Neural cell (in vitro differentiated cells): ENCODE measurements at regions not wholly inside any gene's neighbourhood (a gene's known extent, or its start where the extent isn't known, plus 50 kb on each side); places are given as distances from the start of the nearest gene placed in this dataset.

Source experiments
- H2AFZ ChIP-seq: fragments of 200-600, 300-800 bp; sonication (generic), shearing (Covaris generic); 2 replicates; pipeline ENCODE4 v1.6.0; 2014; ENCODE audit warnings: low read depth, mild to moderate bottlenecking, antibody characterized with exemption, low read length, moderate library complexity
- H3F3A ChIP-seq: fragments of 200-600 bp; shearing (Covaris generic); 2 replicates; pipeline ENCODE4 v1.6.1; 2016; ENCODE audit warnings: mild to moderate bottlenecking, moderate library complexity, mixed read lengths, antibody characterized with exemption, low read length; ENCODE audit not compliant: insufficient read depth, poor library complexity, severe bottlenecking
- H3K27ac ChIP-seq: fragments of 200-600, 300-800 bp; sonication (generic), shearing (Covaris generic); 2 replicates; pipeline ENCODE4 v1.5.1; 2014; ENCODE audit warnings: mild to moderate bottlenecking, low read length, moderate library complexity
- H3K27me3 ChIP-seq: fragments of 300-800, 200-600 bp; sonication (generic), shearing (Covaris generic); 2 replicates; pipeline ENCODE4 v1.6.0; 2014; ENCODE audit warnings: mild to moderate bottlenecking, low read depth, low read length, moderate library complexity; ENCODE audit not compliant: insufficient read depth
- H3K36me3 ChIP-seq: fragments of 300-800, 200-600 bp; sonication (generic), shearing (Covaris generic); 2 replicates; pipeline ENCODE4 v1.5.1; 2014; ENCODE audit warnings: mild to moderate bottlenecking, antibody characterized with exemption, low read length, moderate library complexity; ENCODE audit not compliant: insufficient read depth
- H3K4me2 ChIP-seq: fragments of 300-800, 200-600 bp; sonication (generic), shearing (Covaris generic); 2 replicates; pipeline ENCODE4 v1.6.0; 2014; ENCODE audit warnings: mild to moderate bottlenecking, low read length
- H3K4me3 ChIP-seq: fragments of 300-800, 200-600 bp; sonication (generic), shearing (Covaris generic); 2 replicates; pipeline ENCODE4 v1.5.1; 2014; ENCODE audit warnings: mild to moderate bottlenecking, low read length, moderate library complexity
- H3K79me2 ChIP-seq: fragments of 200-600 bp; shearing (Covaris generic); replicated peaks from 2 replicates; pipeline ENCODE4 v1.6.0; 2014; ENCODE audit warnings: mild to moderate bottlenecking, low read length, moderate library complexity; ENCODE audit not compliant: insufficient read depth
- H3K9ac ChIP-seq: fragments of 300-800, 200-600 bp; sonication (generic), shearing (Covaris generic); 2 replicates; pipeline ENCODE4 v1.6.1; 2016; ENCODE audit warnings: mild to moderate bottlenecking, low read length, mixed read lengths
- H3K9me2 ChIP-seq: fragments of 200-600 bp; shearing (Covaris generic); 2 replicates; pipeline ENCODE4 v1.6.1; 2016; ENCODE audit warnings: mild to moderate bottlenecking, low read length, mixed read lengths; ENCODE audit not compliant: insufficient read depth
- H3K9me3 ChIP-seq: fragments of 200-600, 300-800 bp; sonication (generic), shearing (Covaris generic); 2 replicates; pipeline ENCODE4 v1.6.1; 2016; ENCODE audit warnings: mild to moderate bottlenecking, mixed run types, low read length, moderate library complexity, mixed read lengths
- H4K20me1 ChIP-seq: fragments of 200-600 bp; shearing (Covaris generic); 2 replicates; pipeline ENCODE4 v1.6.1; 2016; ENCODE audit warnings: mild to moderate bottlenecking, mixed run types; ENCODE audit not compliant: insufficient read depth
- EP300 ChIP-seq: fragments of 450-650 bp; conservative IDR thresholded peaks from 2 replicates; pipeline ENCODE4 v1.6.1; 2014; ENCODE audit warnings: antibody characterized with exemption, mild to moderate bottlenecking, moderate library complexity; ENCODE audit not compliant: poor library complexity, severe bottlenecking
- EZH2 ChIP-seq: fragments of 200-600, 300-800 bp; shearing (Covaris generic), sonication (generic); IDR thresholded peaks from 2 replicates; pipeline ENCODE4 v1.6.1; 2014; ENCODE audit warnings: antibody characterized with exemption, low read length, borderline replicate concordance, mild to moderate bottlenecking; ENCODE audit not compliant: insufficient read depth, poor library complexity, severe bottlenecking
- MXI1 ChIP-seq: fragments of 450-650 bp; conservative IDR thresholded peaks from 2 replicates; pipeline ENCODE4 v1.6.1; 2014; ENCODE audit warnings: antibody characterized with exemption, mild to moderate bottlenecking; ENCODE audit not compliant: poor library complexity, severe bottlenecking
- POLR2AphosphoS5 ChIP-seq: IDR thresholded peaks from 2 replicates; pipeline ENCODE4 v1.6.1; 2012
- RAD21 ChIP-seq: fragments of 450-650 bp; conservative IDR thresholded peaks from 2 replicates; pipeline ENCODE4 v1.6.1; 2014; ENCODE audit warnings: antibody characterized with exemption, mild to moderate bottlenecking, moderate library complexity
- SMC3 ChIP-seq: fragments of 450-650 bp; conservative IDR thresholded peaks from 2 replicates; pipeline ENCODE4 v1.6.1; 2014; ENCODE audit warnings: antibody characterized with exemption, mild to moderate bottlenecking, moderate library complexity; ENCODE audit not compliant: poor library complexity
- TAF1 ChIP-seq: IDR thresholded peaks from 2 replicates; pipeline ENCODE4 v1.6.1; 2012; ENCODE audit warnings: low read depth
- TF ChIP-seq, protein P1 (sequence below): fragments of 450-650 bp; IDR thresholded peaks from 2 replicates; pipeline ENCODE4 v1.5.1; 2014; ENCODE audit warnings: antibody characterized with exemption, mild to moderate bottlenecking, moderate library complexity; ENCODE audit not compliant: poor library complexity, severe bottlenecking
- TF ChIP-seq, protein P2 (sequence below): IDR thresholded peaks from 2 replicates; pipeline ENCODE4 v1.6.1; 2012; ENCODE audit warnings: borderline replicate concordance

DNA sequence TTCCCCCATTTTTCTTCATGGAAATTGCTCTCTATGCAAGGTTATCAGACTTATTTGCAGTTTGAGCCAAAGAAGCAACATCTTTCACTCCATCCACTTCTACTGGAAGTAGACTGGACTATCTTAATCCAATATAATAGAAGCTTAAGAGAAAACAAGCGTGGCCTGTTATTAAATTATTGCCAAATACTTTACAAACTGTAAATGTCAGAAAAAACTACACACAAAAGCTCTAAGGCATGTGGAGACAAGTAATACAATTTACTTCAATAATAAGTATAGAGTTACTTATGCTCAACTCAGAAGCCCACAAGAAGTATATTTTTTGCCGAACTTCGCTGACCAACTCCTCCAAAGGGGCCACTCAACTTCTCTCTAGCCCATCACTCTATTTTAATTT lies 120.3 kb downstream of the BDH1 start:
- no peaks in the 10 kb centered on the region for H3F3A ChIP-seq
- no peak overlapping the region for H2AFZ ChIP-seq
- H3K4me3 ChIP-seq: no peak overlapping the region
- H3K9me2 ChIP-seq: no peaks in the 10 kb centered on the region
- H3K79me2 ChIP-seq: no peaks in the 10 kb centered on the region
- H3K9me3 ChIP-seq: no peaks in the 10 kb centered on the region
- no peak overlapping the region for H3K4me2 ChIP-seq
- H3K9ac ChIP-seq: no peak overlapping the region
- H3K36me3 ChIP-seq: no peaks in the 10 kb centered on the region
- no peaks in the 10 kb centered on the region for H3K27me3 ChIP-seq
- H3K27ac ChIP-seq: no peak overlapping the region
- H4K20me1 ChIP-seq: no peaks in the 10 kb centered on the region
- TF ChIP-seq RAD21 (no peak), POLR2AphosphoS5 (no peak), SMC3 (no peak), EZH2 (no peak), TAF1 (no peak), EP300 (no peak), MXI1 (no peak)
- TF ChIP-seq, protein P1, sequence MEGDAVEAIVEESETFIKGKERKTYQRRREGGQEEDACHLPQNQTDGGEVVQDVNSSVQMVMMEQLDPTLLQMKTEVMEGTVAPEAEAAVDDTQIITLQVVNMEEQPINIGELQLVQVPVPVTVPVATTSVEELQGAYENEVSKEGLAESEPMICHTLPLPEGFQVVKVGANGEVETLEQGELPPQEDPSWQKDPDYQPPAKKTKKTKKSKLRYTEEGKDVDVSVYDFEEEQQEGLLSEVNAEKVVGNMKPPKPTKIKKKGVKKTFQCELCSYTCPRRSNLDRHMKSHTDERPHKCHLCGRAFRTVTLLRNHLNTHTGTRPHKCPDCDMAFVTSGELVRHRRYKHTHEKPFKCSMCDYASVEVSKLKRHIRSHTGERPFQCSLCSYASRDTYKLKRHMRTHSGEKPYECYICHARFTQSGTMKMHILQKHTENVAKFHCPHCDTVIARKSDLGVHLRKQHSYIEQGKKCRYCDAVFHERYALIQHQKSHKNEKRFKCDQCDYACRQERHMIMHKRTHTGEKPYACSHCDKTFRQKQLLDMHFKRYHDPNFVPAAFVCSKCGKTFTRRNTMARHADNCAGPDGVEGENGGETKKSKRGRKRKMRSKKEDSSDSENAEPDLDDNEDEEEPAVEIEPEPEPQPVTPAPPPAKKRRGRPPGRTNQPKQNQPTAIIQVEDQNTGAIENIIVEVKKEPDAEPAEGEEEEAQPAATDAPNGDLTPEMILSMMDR: no peak
- TF ChIP-seq, protein P2, sequence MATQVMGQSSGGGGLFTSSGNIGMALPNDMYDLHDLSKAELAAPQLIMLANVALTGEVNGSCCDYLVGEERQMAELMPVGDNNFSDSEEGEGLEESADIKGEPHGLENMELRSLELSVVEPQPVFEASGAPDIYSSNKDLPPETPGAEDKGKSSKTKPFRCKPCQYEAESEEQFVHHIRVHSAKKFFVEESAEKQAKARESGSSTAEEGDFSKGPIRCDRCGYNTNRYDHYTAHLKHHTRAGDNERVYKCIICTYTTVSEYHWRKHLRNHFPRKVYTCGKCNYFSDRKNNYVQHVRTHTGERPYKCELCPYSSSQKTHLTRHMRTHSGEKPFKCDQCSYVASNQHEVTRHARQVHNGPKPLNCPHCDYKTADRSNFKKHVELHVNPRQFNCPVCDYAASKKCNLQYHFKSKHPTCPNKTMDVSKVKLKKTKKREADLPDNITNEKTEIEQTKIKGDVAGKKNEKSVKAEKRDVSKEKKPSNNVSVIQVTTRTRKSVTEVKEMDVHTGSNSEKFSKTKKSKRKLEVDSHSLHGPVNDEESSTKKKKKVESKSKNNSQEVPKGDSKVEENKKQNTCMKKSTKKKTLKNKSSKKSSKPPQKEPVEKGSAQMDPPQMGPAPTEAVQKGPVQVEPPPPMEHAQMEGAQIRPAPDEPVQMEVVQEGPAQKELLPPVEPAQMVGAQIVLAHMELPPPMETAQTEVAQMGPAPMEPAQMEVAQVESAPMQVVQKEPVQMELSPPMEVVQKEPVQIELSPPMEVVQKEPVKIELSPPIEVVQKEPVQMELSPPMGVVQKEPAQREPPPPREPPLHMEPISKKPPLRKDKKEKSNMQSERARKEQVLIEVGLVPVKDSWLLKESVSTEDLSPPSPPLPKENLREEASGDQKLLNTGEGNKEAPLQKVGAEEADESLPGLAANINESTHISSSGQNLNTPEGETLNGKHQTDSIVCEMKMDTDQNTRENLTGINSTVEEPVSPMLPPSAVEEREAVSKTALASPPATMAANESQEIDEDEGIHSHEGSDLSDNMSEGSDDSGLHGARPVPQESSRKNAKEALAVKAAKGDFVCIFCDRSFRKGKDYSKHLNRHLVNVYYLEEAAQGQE: no peak

DNA sequence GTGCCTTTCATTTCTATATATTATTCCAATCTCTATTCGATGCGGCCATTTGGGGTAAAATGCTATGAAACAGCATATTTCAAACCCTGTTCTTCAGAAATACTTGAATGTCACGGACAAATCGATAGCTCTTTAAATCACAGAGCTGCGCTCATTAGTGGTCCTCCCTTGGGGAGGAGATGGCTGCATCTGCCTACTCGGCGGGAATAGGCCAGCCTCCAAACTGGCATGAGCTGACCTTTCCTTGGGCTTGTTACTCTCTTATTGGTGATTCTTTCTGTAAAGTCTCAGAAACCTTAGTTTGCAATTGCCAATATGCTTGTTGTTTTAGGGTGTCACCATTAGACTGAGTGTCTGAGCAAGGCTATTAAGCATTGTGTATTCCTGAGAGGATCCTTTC lies 120.9 kb downstream of the BDH1 start:
- Histone ChIP-seq H3K4me2 (no peak overlapping the region), H3K27ac (no peak overlapping the region), H3K36me3 (no peaks in the 10 kb centered on the region), H3F3A (no peaks in the 10 kb centered on the region), H3K9me2 (no peaks in the 10 kb centered on the region), H3K9ac (no peak overlapping the region), H4K20me1 (no peaks in the 10 kb centered on the region), H2AFZ (no peak overlapping the region), H3K4me3 (no peak overlapping the region), H3K27me3 (no peaks in the 10 kb centered on the region), H3K79me2 (no peaks in the 10 kb centered on the region), H3K9me3 (no peaks in the 10 kb centered on the region)
- no peak for TF ChIP-seq RAD21
- TF ChIP-seq SMC3: no peak
- no peak for TF ChIP-seq MXI1
- TF ChIP-seq EZH2: no peak
- TF ChIP-seq, protein P2: no peak
- no peak for TF ChIP-seq EP300
- no peak for TF ChIP-seq TAF1
- TF ChIP-seq, protein P1: no peak
- no peak for TF ChIP-seq POLR2AphosphoS5
